Glomerular visceral epithelial cell (primary cell): ENCODE measurements at regions not wholly inside any gene's neighbourhood (a gene's known extent, or its start where the extent isn't known, plus 50 kb on each side); places are given as distances from the start of the nearest gene placed in this dataset.
"Not testable (repeated sequence)": the region's sequence is repeated elsewhere in the genome, so short reads cannot be mapped to it uniquely, and the experiment has no call there.

Experiments used
- DNase-seq: peaks from one replicate; pipeline ENCODE4 v3.0.0-alpha.2; 2016; ENCODE audit errors: extremely low spot score

- DNase-seq = no peak
These were observed 52.5 kb upstream of the FBXO28 start for GRCh38 chr1:224061436-224061835.

DNA sequence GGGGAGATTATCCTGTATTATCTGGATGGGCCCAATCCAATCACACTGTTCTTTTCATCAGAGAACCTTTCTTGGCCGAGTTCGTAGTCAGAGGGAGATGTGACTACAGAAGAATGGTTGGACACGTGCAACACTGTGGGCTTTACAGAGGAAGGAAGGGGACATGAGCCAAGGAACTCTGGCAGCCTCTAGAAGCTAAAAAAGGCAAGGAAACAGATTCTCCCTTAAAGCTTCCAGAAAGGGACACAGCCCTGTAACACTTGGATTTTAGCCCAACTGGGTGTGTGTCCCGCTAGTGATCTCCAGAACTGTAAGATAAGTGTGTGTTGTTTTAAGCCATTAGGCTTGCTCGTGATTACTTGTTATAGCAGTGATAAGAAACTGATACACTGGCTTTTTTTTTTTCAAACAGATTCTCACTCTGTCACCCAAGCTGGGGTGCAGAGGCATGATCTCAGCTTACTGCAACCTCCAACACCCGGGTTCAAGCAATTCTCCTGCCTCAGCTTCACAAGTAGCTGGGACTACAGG, 53.9 kb upstream of the FBXO28 start:
- DNase-seq = no peak

DNA sequence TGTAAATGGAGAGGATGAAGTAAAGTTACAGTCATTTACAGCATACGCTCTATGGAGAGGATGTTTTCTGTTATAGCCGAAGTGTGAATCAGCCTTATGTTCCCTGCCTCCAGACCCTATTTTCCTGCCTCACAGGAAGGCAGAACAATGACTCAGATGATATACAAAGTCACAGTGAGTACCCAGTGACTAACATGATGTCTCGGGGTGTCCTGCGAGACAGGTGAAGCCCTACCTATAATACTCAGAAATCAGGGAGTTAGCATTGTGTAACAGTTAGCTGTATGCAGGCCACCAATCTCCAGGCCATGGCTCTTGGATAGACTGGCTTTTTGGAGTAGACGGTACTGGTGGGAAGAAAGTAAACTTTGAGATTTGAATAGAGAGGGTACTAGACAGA, 55.6 kb upstream of the FBXO28 start:
- peak; percentile 31 for DNase-seq

DNA sequence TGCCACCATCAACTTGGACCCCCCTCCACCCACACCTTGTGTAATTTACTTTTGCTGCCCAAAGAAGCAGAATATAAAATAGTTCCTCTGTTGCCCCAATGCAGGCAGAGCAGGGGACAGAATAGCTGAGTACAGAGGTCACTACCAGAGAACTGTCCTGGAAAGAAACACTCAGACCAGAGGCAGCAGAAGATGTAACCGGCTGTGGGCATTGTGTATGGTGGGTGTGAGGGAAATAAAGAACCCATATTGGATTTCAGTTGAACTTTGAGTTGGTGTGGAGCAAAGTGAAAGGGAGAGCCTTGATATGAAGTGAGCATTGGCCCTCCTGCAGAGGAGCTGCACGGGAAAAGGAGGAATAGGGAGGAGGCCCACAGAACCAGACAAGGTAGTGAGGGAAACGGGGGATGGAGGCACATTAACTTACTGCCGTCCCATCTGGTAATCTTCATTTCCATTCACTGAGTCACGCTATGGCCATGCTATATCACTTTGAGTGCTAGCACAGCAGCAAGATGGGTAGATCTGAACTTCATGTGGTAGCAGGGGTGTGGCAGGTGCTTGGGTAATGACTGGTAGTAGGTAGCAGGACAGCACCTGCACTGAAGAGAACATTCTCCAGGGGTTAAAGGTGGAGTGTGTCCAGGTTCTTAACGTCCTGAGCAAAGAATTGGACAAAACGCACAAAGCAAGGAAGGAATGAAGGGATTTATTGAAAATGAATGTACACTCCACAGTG, 56.3 kb upstream of the FBXO28 start:
- DNase-seq = no peak

GRCh38 chr1:224054611-224055010, 59.3 kb upstream of the FBXO28 start:
- no peak for DNase-seq

DNA sequence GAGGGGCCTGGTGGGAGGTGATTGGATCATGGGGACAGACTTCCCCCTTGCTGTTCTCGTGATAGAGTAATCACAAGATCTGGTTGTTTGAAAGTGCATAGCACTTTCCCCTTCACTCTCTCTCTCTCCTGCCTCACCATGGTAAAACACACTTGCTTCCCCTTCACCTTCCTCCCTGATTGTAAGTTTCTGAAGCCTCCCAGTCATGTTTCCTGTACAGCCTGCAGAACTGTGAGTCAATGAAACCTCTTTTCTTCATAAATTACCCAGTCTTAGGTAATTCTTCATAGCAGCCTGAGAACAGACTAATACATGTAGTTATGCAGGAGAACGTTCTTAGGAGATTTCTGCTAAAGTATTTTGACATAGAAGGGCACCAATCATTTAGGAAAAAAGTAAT, 59.9 kb upstream of the FBXO28 start:
- no peak for DNase-seq

GRCh38 chr1:224053456-224053855, 60.5 kb upstream of the FBXO28 start:
- no peak for DNase-seq

DNA sequence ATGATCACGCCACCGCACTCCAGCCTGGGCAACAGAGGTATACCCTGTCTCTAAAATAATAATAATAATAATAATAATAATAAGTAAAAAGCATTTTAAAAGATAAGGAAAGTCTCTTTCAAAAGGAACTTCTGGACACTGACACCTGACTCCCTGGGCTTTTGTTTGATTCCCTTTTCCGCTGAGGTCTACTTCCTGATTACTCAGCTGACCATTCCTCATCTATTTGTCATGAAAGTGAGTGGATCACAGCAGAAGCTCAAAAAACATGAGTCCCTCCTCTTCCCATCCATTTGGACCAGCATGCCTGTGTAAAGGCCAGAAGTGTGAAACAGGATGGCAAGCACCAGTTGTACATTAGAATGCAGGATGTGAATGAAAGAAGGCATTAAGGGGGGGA, 61.1 kb upstream of the FBXO28 start:
- DNase-seq = peak; percentile 49

DNA sequence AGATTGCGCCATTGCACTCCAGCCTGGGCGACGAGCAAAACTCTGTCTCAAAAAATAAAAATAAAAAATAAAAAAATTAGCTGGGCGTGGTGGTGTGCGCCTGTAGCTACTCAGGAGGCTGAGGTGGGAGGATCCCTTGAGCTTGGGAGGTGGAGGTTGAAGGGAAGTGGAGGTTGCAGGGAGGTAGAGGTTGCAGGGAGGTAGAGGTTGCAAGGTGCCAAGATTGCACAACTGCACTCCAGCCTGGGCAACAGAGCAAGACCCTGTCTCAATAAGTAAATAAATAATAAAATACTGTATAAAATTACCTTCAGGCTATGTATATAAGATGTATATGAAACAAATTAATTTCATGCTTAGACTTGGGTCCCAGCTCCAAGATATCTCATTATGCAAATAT, 62.1 kb upstream of the FBXO28 start:
- not testable (repeated sequence) for DNase-seq

- no peak for DNase-seq
These were observed 62.9 kb upstream of the FBXO28 start for GRCh38 chr1:224051086-224051406.

DNA sequence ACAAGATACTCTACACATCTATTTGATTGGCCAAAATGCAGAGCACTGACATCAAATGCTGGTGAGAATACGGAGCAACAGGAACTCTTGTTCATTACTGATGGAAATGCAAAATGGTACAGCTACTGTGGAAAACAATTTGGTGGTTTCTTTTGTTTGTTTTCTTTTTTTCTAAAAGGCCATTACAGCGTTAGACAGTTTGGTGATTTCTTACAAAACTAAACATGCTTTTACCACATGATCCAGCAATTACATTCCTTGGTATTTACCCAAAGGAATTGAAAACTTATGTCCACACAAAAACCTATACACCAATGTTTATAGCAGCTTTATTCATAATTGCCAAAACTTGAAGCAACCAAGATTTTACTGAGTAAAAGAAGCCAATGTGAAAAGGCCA, 66.4 kb upstream of the FBXO28 start:
- no peak for DNase-seq

DNA sequence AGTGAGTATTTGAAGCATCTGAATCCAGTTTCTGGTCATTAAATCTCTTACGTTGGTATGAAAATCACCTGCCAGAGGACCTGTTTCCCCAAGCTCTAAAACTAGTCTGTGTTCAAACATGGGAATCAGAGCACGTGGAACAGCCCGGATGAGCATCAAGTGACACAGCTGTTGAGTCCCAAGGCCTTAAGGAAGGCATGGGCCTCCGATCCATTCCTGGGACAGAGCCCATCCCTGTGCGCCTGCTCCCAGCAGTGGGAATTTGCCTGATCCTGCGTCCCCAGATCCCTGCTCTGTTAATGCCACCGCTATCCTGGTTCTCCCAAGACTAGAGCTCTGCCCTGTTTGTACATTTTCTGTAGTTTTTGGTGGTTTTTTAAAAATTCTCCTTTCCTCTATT, 68.4 kb upstream of the FBXO28 start:
- DNase-seq = no peak

GRCh38 chr1:224044420-224044819, 69.5 kb upstream of the FBXO28 start:
- no peak for DNase-seq

GRCh38 chr1:224042557-224043118, 71.3 kb upstream of the FBXO28 start:
- no peak for DNase-seq

DNA sequence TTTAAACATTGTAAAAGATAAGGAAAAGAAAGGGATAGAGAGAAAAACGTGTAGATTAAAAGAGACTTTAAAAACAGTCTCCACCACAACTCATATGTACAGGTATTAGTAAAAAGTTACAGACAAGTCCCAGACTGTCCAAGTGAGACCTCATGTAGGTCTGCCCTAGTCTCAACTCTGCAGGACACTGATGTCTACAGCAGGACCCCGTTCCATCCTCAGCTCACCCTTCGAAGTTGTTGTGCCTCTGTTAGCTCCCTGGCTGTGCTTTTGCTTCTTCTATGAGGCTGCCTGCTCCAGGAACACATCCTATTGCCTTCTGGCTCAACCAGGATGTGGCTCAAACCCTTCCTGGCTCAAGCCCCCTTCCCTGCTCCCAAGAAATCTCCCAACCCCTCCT, 72.9 kb upstream of the FBXO28 start:
- DNase-seq = no peak

DNA sequence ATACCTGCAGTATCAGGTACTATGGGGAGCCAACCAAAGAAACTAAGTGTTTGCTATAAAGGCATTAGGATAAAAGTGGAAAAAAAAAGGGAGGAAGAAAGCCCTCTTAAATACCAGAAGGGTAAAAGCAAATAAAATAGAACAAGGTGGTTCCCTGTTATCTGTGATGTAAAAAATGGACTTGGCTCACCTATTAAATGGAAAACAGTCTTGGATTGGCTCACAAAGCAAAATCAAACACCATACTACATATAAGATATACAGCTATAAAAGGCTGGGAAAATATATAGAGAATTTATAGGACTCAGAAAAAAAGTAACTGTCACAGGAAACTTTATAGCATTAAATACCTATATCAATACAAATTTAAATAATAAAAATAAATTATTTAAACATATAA, 73.5 kb upstream of the FBXO28 start:
- not testable (repeated sequence) for DNase-seq

DNA sequence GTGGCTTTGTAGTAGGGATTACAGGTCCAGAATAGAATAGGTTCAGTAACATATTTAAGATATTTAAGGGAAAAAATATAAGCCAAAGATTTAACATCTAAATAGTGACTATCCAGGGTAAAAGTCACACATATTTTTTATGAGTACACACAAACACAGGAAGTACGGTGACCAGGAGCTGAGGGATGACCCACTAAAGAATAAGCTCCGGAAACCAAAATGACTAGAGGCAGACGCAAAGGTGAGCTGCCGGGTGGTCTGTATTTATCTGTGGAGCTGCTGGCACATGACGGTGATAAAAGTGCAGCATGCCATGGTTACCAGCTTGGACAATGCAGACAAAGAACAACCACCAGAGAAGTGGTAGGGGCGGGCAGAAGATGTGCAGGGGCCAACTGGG, 73.9 kb upstream of the FBXO28 start:
- not testable (repeated sequence) for DNase-seq

DNA sequence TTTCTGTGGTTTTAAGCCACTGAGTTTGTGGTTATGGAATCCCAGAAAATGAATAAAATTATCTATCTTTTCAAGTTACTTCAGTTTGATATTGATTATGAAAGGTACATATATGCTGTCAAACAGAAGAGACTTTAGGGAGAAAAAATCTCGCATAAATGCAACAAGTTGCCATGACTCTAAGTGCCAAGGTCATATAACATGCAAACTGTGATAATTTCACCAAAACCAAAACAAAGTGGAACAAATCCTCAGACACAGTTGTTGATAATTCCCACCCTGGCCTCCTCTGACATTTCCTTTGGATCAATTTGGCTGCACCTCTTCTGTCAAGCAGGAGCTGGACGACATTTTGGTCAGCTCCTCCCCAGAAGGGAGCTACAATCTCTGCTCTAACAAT, 75.1 kb upstream of the FBXO28 start:
- not testable (repeated sequence) for DNase-seq

DNA sequence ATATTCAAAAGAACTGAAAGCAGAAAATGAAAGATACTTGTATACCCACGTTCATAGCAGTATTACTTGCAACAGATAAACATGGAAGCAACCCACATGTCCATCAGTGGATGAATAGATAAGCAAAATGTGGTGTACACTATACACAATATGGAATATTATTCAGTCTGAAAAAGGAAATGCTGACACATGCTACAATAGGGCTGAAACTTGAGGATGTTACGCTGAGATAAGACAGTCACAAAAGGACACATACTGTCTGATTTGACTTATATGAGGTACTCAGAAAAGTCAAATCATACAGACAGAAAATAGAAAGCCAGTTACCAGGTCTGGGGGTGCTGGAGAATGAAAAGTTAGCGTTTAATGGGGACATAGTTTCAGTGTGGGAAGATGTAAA, 76.5 kb upstream of the FBXO28 start:
- not testable (repeated sequence) for DNase-seq

- not testable (repeated sequence) for DNase-seq
These were observed 81.2 kb upstream of the FBXO28 start for GRCh38 chr1:224032608-224033276.

DNA sequence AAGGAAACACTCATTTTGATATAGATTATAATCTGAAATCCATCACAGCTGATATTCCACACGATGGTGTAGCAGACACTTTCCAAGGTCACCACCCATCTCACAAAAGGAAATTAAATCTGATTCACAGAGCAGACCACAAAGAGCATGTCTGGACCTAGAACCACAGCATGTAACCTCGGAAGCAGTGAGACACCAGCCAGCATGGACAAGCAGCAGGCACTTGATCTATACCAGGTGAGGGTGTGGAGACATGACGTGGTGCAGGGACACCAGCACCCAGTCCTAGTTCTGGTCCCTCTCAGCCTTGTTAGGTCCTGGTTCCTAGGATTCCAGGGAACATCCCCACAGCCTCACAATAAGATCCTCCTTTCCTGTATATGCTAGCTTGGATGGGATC, 81.9 kb upstream of the FBXO28 start:
- not testable (repeated sequence) for DNase-seq

DNA sequence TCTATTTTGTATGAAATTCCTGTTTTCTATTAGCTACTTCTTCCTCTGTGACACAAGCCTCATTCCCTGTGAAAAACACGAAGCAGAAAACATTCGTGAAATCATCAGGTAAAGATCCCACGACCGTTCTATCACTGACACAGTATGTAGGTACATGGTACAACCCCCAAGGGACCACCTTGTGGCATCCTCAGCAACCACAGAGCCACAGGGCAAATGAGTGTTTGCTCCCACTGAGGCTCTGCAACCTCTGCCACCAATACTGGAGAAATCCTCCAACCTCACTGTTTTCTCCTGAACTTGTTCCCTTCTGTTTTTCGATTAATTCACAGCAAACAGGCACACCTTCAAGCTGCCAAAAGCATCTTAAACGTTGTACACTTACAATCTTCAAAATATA, 83.7 kb upstream of the FBXO28 start:
- DNase-seq = not testable (repeated sequence)
